K562 (cell line): ENCODE measurements at regions not wholly inside any gene's neighbourhood (a gene's known extent, or its start where the extent isn't known, plus 50 kb on each side); places are given as distances from the start of the nearest gene placed in this dataset.

Experiments used
- ATAC-seq: fragments of 200-7000 bp; cut with Tn5 transposase; 3 replicates; pipeline ENCODE4 v1.9.1; 2020; ENCODE audit warnings: moderate library complexity
- BruUV-seq: library from RNA; stranded (reverse); fragments of 400-500 nt; replicated peaks from 2 replicates; lab custom pipeline; 2021; lab: Mats Ljungman, UMichigan
- CTCF ChIA-PET: fragments of 300-600 bp; formaldehyde crosslinking; extraction: SDS; loops from one replicate; lab custom pipeline; 2021; ENCODE audit warnings: low intra/inter-chr PET ratio; lab: Yijun Ruan, JAX
- POLR2A ChIA-PET: fragments of 300-600, 350-650 bp; sonication (Branson Sonifier 250); formaldehyde crosslinking; extraction: SDS; loops from one replicate; lab custom pipeline; 2021; ENCODE audit warnings: antibody characterized with exemption, inconsistent platforms; lab: Yijun Ruan, JAX
- DNase-seq, 4 experiments: peaks; one replicate each; pipeline versions ENCODE4 v3.0.0 to v3.0.0-alpha.2; 2011 to 2018; ENCODE audit warnings: low spot score in 3 of 4, mixed read lengths in 3 of 4; ENCODE audit errors: extremely low read depth in 1 of 4
- FAIRE-seq: peaks from 2 replicates; lab custom pipeline; 2011; peaks lifted over from hg19 to GRCh38; lab: Jason Lieb, UNC
- H2AFZ ChIP-seq: 2 replicates; pipeline ENCODE4 v1.6.0; 2011; ENCODE audit warnings: low read depth, low read length, control low read depth, inconsistent platforms
- H3K27ac ChIP-seq: fragments of 200-600 bp; 3 replicates; pipeline ENCODE4 v1.8.0; 2011; ENCODE audit warnings: low read depth, mild to moderate bottlenecking, control low read depth, inconsistent platforms, low read length, moderate library complexity, mixed read lengths; ENCODE audit errors: extremely low read depth
- H3K27me3 ChIP-seq, 2 experiments: fragments of 300-600 bp in 1 of 2; 2 replicates in 1 of 2; 3 replicates in 1 of 2; pipeline versions ENCODE4 v1.6.0 to v1.8.0; 2011; ENCODE audit warnings: inconsistent platforms in 2 of 2, low read length in 2 of 2, mild to moderate bottlenecking in 1 of 2, mixed read lengths in 1 of 2, moderate library complexity in 1 of 2; ENCODE audit not compliant: control insufficient read depth in 2 of 2, insufficient read depth in 2 of 2
- H3K36me3 ChIP-seq: fragments of 300-600 bp; 3 replicates; pipeline ENCODE4 v1.8.0; 2011; ENCODE audit warnings: mild to moderate bottlenecking, low read length, inconsistent platforms; ENCODE audit not compliant: control insufficient read depth, insufficient read depth
- H3K4me1 ChIP-seq, 2 experiments: fragments of 200-600 bp in 1 of 2; replicated peaks in 1 of 2; 2 replicates in 1 of 2; 3 replicates in 1 of 2; pipeline versions ENCODE4 v1.5.1 to v1.8.0; 2011; ENCODE audit warnings: inconsistent platforms in 2 of 2, low read length in 2 of 2, mild to moderate bottlenecking in 1 of 2, mixed read lengths in 1 of 2, moderate library complexity in 1 of 2; ENCODE audit not compliant: control insufficient read depth in 2 of 2, insufficient read depth in 2 of 2
- H3K4me2 ChIP-seq: 2 replicates; pipeline ENCODE4 v1.6.1; 2011; ENCODE audit warnings: low read length, control low read depth, inconsistent platforms, mixed read lengths; ENCODE audit not compliant: insufficient read depth
- H3K4me3 ChIP-seq: fragments of 200-600 bp; sonication (generic), shearing (Covaris generic); 2 replicates; pipeline ENCODE4 v1.5.1; 2016; ENCODE audit warnings: control low read depth, inconsistent platforms
- H3K79me2 ChIP-seq: fragments of 200-600 bp; 3 replicates; pipeline ENCODE4 v1.8.0; 2011; ENCODE audit warnings: low read length, inconsistent platforms; ENCODE audit not compliant: control insufficient read depth, insufficient read depth
- H3K9ac ChIP-seq, 2 experiments: 2 replicates each; pipeline versions ENCODE4 v1.6.0 to v1.6.1; 2011; ENCODE audit warnings: low read depth in 2 of 2, low read length in 2 of 2, control low read depth in 1 of 2, inconsistent platforms in 1 of 2, mild to moderate bottlenecking in 1 of 2, mixed read lengths in 1 of 2; ENCODE audit not compliant: insufficient read depth in 1 of 2
- H3K9me1 ChIP-seq: one replicate; pipeline ENCODE4 v1.6.0; 2011; ENCODE audit warnings: inconsistent platforms, mild to moderate bottlenecking, low read length, moderate library complexity; ENCODE audit not compliant: control insufficient read depth, insufficient read depth
- H3K9me3 ChIP-seq: replicated peaks from 2 replicates; pipeline ENCODE4 v1.5.1; 2011; ENCODE audit warnings: low read depth, low read length, inconsistent platforms; ENCODE audit not compliant: control insufficient read depth, insufficient read depth
- H4K20me1 ChIP-seq: replicated peaks from 2 replicates; pipeline ENCODE4 v1.6.1; 2011; ENCODE audit warnings: low read length, inconsistent platforms, mixed read lengths; ENCODE audit not compliant: control insufficient read depth, insufficient read depth
- DACH1 ChIP-seq: fragments of 450-650 bp; IDR thresholded peaks from 2 replicates; pipeline ENCODE4 v1.6.1; 2018; ENCODE audit not compliant: partially characterized antibody
- ETV6 ChIP-seq, 3 experiments: fragments of 150-350 bp in 1 of 3; sonication (generic) in 1 of 3; formaldehyde crosslinking in 1 of 3; IDR thresholded peaks; 2 replicates each; pipeline versions ENCODE4 v1.6.1 to v1.8.0; 2014 to 2022; ENCODE audit warnings: borderline replicate concordance in 2 of 3, low read depth in 2 of 3, antibody characterized with exemption in 1 of 3, low read length in 1 of 3, mild to moderate bottlenecking in 1 of 3, missing genetic modification reagents in 1 of 3
- GTF2A2 ChIP-seq: IDR thresholded peaks from 2 replicates; pipeline ENCODE4 v1.6.1; 2016; ENCODE audit warnings: mild to moderate bottlenecking, missing genetic modification characterization, missing compliant biosample characterization
- HOXB6 ChIP-seq: fragments of 250-450 bp; sonication (Bioruptor Pico); IDR thresholded peaks from 2 replicates; pipeline ENCODE4 v1.5.1; 2022; ENCODE audit warnings: mild to moderate bottlenecking, borderline replicate concordance
- KLF16 ChIP-seq: IDR thresholded peaks from 2 replicates; pipeline ENCODE4 v1.6.1; 2016; ENCODE audit warnings: antibody characterized with exemption
- RAD21 ChIP-seq, 2 experiments: fragments of 250-450 bp in 1 of 2; fragments of 450-650 bp in 1 of 2; sonication (Bioruptor Pico) in 1 of 2; formaldehyde crosslinking in 1 of 2; IDR thresholded peaks in 1 of 2; conservative IDR thresholded peaks in 1 of 2; 2 replicates each; pipeline versions ENCODE4 v1.4.0 to v1.8.0; 2020 to 2022; ENCODE audit warnings: mild to moderate bottlenecking in 2 of 2, moderate library complexity in 1 of 2
- SMAD2 ChIP-seq: fragments of 150-350 bp; IDR thresholded peaks from 2 replicates; pipeline ENCODE4 v1.6.1; 2014; ENCODE audit warnings: low read depth, mild to moderate bottlenecking, low read length
- SMC3 ChIP-seq: conservative IDR thresholded peaks from 2 replicates; pipeline ENCODE4 v1.6.1; 2011; ENCODE audit warnings: low read depth, low read length, improper control_type of control experiment; ENCODE audit not compliant: insufficient read depth
- STAG1 ChIP-seq: sonication (generic); formaldehyde crosslinking; IDR thresholded peaks from 2 replicates; pipeline ENCODE4 v1.5.0; 2020; ENCODE audit warnings: missing genetic modification reagents, borderline replicate concordance
- WGBS: fragments of 100-300 bp; shearing (Covaris generic); methylation state at CpG from one replicate; pipeline ENCODE4 v1.1.6; 2016; ENCODE audit warnings: low coverage, mixed read lengths; ENCODE audit not compliant: insufficient coverage; ENCODE audit errors: missing lambda C conversion rate; 5-methylcytosine and 5-hydroxymethylcytosine counted together
- in situ Hi-C: fragments of 300-500 bp; cut with MboI; formaldehyde crosslinking; loops from 4 replicates; pipeline ENCODE4 v1.15.0; 2018; ENCODE audit warnings: inconsistent platforms, mixed read lengths
- intact Hi-C: fragments of 100-400 bp; cut with micrococcal nuclease; formaldehyde crosslinking; loops from 2 replicates; pipeline ENCODE4 v1.14.2; 2022
- TF ChIP-seq, protein P1 (sequence below), 2 experiments: fragments of 450-650 bp; formaldehyde crosslinking in 1 of 2; IDR thresholded peaks; 2 replicates each; pipeline versions ENCODE4 v1.4.0 to v1.6.1; 2014 to 2020; ENCODE audit warnings: mild to moderate bottlenecking in 2 of 2, borderline replicate concordance in 1 of 2, low read depth in 1 of 2
- TF ChIP-seq, protein P2 (sequence below), 3 experiments: IDR thresholded peaks in 2 of 3; conservative IDR thresholded peaks in 1 of 3; 2 replicates each; pipeline ENCODE4 v1.5.1; 2011 to 2012; ENCODE audit warnings: low read length in 3 of 3, mild to moderate bottlenecking in 3 of 3, control low read depth in 2 of 3, improper control_type of control experiment in 1 of 3, inconsistent platforms in 1 of 3, low read depth in 1 of 3, mixed read lengths in 1 of 3, moderate library complexity in 1 of 3; ENCODE audit not compliant: insufficient read depth in 2 of 3

DNA sequence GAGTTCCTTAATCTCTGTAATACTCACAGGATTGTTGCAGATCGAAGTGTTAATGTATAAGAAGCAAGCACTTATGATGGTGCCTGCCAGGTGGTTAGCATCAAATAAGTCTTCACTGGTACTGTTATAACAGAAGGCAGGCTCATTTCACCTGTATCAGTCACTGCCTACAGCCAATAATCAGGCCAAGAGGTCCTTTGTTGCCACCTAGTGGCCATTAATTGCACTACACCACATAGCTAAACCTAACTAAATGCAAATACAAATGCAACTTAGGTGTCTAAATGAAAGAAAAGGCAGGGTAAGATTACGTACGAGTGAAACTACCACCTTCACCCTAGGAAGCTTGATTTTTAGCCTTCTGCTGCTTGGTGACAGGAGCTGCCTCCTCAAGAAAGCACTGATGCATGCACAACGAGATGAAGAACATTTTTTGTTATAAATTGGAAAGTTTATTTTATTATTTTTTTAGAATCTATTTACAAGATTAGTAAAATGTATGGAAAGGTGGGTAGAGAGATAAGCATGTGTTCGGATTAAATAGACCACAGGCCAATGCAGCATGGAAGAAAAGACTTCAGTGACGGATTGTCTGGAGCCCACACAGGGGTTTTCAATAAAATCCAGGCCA, 334.8 kb upstream of the CAMK1G start:
- no TSS peak for BruUV-seq
- no peaks in the 10 kb centered on the region for H3K9me3 ChIP-seq
- no peak overlapping the region for H3K9ac ChIP-seq
- 0% methylated on average over 6 of the region's 6 CpGs for WGBS
- no peaks in the 10 kb centered on the region for H3K9me1 ChIP-seq
- H3K4me2 ChIP-seq, result no peak overlapping the region
- no peaks in the 10 kb centered on the region for H3K4me1 ChIP-seq
- ChIA-PET POLR2A (interaction anchor here (0.9 to 1.2 kb wide), 2 partner anchors 10 to 850 kb away, joined by 3 read pairs; no protein-coding TSS in a partner anchor), CTCF (no interaction called here)
- peak; percentile 93 for ATAC-seq
- in situ Hi-C loops, result no loop called here
- no peak overlapping the region for H3K27ac ChIP-seq
- no peak overlapping the region for H2AFZ ChIP-seq
- DNase-seq, result peak; percentile 68 to 73 (median 70)
- peak; percentile 97 for FAIRE-seq
- H4K20me1 ChIP-seq, result no peaks in the 10 kb centered on the region
- intact Hi-C loops, result loop anchor here (2.0 to 5.0 kb wide), 3 partner anchors 46 to 596 kb away; no protein-coding TSS in a partner anchor
- H3K27me3 ChIP-seq, result no peaks in the 10 kb centered on the region
- H3K4me3 ChIP-seq, result no peak overlapping the region
- H3K36me3 ChIP-seq, result no peaks in the 10 kb centered on the region
- no peaks in the 10 kb centered on the region for H3K79me2 ChIP-seq
- TF ChIP-seq ETV6 (IDR thresholded peaks at IDR 0.05; ENCODE audit: borderline replicate concordance in 1 of 2, low read depth in 2 of 2, low read length in 1 of 2), result no peak
- TF ChIP-seq ETV6 (CRISPR knock-in tag; IDR thresholded peaks at IDR 0.05; ENCODE audit: borderline replicate concordance), result no peak
- peak; percentile 52; the same call in 1 of the 2 replicates for TF ChIP-seq KLF16
- TF ChIP-seq SMC3, result peak; percentile 58
- peak; percentile 46 for TF ChIP-seq DACH1
- no peak for TF ChIP-seq SMAD2
- no peak for TF ChIP-seq HOXB6 (CRISPR knock-in tag)
- TF ChIP-seq RAD21 (CRISPR knock-in tag; conservative IDR thresholded peaks at IDR 0.05 in 1 of 2, IDR thresholded peaks at IDR 0.05 in 1 of 2), result peak; percentile 67 to 83
- TF ChIP-seq, protein P1, sequence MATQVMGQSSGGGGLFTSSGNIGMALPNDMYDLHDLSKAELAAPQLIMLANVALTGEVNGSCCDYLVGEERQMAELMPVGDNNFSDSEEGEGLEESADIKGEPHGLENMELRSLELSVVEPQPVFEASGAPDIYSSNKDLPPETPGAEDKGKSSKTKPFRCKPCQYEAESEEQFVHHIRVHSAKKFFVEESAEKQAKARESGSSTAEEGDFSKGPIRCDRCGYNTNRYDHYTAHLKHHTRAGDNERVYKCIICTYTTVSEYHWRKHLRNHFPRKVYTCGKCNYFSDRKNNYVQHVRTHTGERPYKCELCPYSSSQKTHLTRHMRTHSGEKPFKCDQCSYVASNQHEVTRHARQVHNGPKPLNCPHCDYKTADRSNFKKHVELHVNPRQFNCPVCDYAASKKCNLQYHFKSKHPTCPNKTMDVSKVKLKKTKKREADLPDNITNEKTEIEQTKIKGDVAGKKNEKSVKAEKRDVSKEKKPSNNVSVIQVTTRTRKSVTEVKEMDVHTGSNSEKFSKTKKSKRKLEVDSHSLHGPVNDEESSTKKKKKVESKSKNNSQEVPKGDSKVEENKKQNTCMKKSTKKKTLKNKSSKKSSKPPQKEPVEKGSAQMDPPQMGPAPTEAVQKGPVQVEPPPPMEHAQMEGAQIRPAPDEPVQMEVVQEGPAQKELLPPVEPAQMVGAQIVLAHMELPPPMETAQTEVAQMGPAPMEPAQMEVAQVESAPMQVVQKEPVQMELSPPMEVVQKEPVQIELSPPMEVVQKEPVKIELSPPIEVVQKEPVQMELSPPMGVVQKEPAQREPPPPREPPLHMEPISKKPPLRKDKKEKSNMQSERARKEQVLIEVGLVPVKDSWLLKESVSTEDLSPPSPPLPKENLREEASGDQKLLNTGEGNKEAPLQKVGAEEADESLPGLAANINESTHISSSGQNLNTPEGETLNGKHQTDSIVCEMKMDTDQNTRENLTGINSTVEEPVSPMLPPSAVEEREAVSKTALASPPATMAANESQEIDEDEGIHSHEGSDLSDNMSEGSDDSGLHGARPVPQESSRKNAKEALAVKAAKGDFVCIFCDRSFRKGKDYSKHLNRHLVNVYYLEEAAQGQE (IDR thresholded peaks at IDR 0.05; ENCODE audit: borderline replicate concordance), result peak; percentile 58; the same call in 1 of the 2 replicates
- TF ChIP-seq, protein P1 (CRISPR knock-in tag; IDR thresholded peaks at IDR 0.05; ENCODE audit: low read depth), result no peak
- TF ChIP-seq, protein P2, sequence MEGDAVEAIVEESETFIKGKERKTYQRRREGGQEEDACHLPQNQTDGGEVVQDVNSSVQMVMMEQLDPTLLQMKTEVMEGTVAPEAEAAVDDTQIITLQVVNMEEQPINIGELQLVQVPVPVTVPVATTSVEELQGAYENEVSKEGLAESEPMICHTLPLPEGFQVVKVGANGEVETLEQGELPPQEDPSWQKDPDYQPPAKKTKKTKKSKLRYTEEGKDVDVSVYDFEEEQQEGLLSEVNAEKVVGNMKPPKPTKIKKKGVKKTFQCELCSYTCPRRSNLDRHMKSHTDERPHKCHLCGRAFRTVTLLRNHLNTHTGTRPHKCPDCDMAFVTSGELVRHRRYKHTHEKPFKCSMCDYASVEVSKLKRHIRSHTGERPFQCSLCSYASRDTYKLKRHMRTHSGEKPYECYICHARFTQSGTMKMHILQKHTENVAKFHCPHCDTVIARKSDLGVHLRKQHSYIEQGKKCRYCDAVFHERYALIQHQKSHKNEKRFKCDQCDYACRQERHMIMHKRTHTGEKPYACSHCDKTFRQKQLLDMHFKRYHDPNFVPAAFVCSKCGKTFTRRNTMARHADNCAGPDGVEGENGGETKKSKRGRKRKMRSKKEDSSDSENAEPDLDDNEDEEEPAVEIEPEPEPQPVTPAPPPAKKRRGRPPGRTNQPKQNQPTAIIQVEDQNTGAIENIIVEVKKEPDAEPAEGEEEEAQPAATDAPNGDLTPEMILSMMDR (IDR thresholded peaks at IDR 0.05 in 2 of 3, conservative IDR thresholded peaks at IDR 0.05 in 1 of 3; ENCODE audit: insufficient read depth in 2 of 3, low read depth in 1 of 3, low read length in 3 of 3), result peak; percentile 68 to 90 (median 85)
- no peak for TF ChIP-seq GTF2A2 (tag)
- peak; percentile 29; the same call in 1 of the 2 replicates for TF ChIP-seq STAG1 (CRISPR knock-in tag)
